AG04450 (cell line): ENCODE measurements at regions not wholly inside any gene's neighbourhood (a gene's known extent, or its start where the extent isn't known, plus 50 kb on each side); places are given as distances from the start of the nearest gene placed in this dataset.

Experiments used
- CTCF ChIA-PET: fragments of 300-600, 350-600 bp; formaldehyde crosslinking; extraction: SDS; loops from one replicate; lab custom pipeline; 2022; ENCODE audit warnings: antibody characterized with exemption, inconsistent platforms; lab: Charles Lee
- POLR2A ChIA-PET: fragments of 350-600 bp; formaldehyde crosslinking; extraction: SDS; loops from one replicate; lab custom pipeline; 2021; ENCODE audit warnings: antibody characterized with exemption, inconsistent platforms; lab: Yijun Ruan, JAX
- DNase-seq: peaks from one replicate; pipeline ENCODE4 v3.0.0-alpha.2; 2011; ENCODE audit warnings: low read depth, low spot score
- H3K27ac ChIP-seq: one replicate; pipeline ENCODE4 v1.5.1; 2012; ENCODE audit warnings: low read depth, low read length, control low read depth
- H3K27me3 ChIP-seq: one replicate; pipeline ENCODE4 v1.6.0; 2012; ENCODE audit warnings: low read length; ENCODE audit not compliant: control insufficient read depth, insufficient read depth
- H3K4me3 ChIP-seq: 2 replicates; pipeline ENCODE4 v1.5.1; 2011; ENCODE audit warnings: mild to moderate bottlenecking, low read depth, low read length, control low read depth
- H3K9me3 ChIP-seq: 2 replicates; pipeline ENCODE4 v1.5.1; 2012; ENCODE audit warnings: low read length; ENCODE audit not compliant: control insufficient read depth, insufficient read depth
- TF ChIP-seq, protein P1 (sequence below): IDR thresholded peaks from 2 replicates; pipeline ENCODE4 v1.5.1; 2011; ENCODE audit warnings: low read depth, low read length, control low read depth, inconsistent platforms

DNA sequence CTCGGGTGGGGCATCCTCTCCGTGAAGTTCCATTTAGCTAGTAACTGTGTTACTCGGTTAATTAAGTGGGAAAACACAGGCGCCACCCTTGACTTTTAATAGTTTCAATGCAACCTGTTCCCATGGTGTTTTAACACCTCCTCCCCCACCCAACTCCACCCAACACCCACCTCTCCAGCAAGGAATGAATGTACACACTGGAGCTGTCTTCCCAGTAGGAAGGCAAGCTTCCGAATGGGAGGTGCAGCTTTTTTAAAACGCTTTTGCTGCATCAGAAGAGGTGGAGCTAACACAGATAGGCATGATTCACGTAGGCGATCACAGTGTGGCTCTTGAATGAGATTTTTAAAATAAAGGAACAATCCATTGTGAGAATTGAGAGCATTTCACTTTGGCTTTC is 73.8 kb upstream of the AGAP1 start:
- no peak for DNase-seq
- CTCF ChIA-PET: no interaction called here
- POLR2A ChIA-PET: no interaction called here
- TF ChIP-seq, protein P1, sequence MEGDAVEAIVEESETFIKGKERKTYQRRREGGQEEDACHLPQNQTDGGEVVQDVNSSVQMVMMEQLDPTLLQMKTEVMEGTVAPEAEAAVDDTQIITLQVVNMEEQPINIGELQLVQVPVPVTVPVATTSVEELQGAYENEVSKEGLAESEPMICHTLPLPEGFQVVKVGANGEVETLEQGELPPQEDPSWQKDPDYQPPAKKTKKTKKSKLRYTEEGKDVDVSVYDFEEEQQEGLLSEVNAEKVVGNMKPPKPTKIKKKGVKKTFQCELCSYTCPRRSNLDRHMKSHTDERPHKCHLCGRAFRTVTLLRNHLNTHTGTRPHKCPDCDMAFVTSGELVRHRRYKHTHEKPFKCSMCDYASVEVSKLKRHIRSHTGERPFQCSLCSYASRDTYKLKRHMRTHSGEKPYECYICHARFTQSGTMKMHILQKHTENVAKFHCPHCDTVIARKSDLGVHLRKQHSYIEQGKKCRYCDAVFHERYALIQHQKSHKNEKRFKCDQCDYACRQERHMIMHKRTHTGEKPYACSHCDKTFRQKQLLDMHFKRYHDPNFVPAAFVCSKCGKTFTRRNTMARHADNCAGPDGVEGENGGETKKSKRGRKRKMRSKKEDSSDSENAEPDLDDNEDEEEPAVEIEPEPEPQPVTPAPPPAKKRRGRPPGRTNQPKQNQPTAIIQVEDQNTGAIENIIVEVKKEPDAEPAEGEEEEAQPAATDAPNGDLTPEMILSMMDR: no peak
- H3K4me3 ChIP-seq: no peak overlapping the region
- H3K9me3 ChIP-seq: no peaks in the 10 kb centered on the region
- peaks cover 10% of the 10 kb centered on the region for H3K27me3 ChIP-seq
- no peak overlapping the region for H3K27ac ChIP-seq

DNA sequence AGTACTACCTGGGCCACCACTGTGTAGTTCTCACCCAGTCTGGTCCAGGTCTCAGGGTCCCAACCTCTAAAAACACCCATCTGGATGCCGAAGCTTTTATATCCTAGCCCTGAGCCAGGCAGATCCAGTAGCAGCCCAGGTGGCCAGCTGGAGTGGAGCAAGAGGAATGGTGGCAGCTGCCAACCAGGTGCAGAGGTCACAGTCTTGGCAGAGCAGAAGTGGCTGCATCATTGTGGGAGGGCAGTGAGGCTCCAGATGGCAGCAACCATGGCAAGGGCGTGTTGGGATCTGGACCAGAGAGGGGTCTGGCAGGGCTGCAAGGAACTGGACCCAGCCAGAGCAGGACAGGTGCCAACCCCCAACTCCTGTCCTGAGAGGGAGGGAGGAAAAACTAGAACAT is 72.2 kb upstream of the AGAP1 start:
- H3K9me3 ChIP-seq: no peaks in the 10 kb centered on the region
- ChIA-PET CTCF (interaction anchor here (1.0 kb wide), 1 partner anchor 172 kb away, joined by 4 read pairs; no protein-coding TSS in a partner anchor), POLR2A (no interaction called here)
- no peak for DNase-seq
- no peak overlapping the region for H3K27ac ChIP-seq
- TF ChIP-seq, protein P1: no peak
- H3K4me3 ChIP-seq: no peak overlapping the region
- H3K27me3 ChIP-seq: peaks cover 13% of the 10 kb centered on the region

GRCh38 chr2:235430366-235431083 is 63.3 kb upstream of the AGAP1 start:
- CTCF ChIA-PET: interaction anchor here (1.6 kb wide), 1 partner anchor 316 kb away, joined by 6 read pairs; no protein-coding TSS in a partner anchor
- DNase-seq: no peak
- POLR2A ChIA-PET: no interaction called here

DNA sequence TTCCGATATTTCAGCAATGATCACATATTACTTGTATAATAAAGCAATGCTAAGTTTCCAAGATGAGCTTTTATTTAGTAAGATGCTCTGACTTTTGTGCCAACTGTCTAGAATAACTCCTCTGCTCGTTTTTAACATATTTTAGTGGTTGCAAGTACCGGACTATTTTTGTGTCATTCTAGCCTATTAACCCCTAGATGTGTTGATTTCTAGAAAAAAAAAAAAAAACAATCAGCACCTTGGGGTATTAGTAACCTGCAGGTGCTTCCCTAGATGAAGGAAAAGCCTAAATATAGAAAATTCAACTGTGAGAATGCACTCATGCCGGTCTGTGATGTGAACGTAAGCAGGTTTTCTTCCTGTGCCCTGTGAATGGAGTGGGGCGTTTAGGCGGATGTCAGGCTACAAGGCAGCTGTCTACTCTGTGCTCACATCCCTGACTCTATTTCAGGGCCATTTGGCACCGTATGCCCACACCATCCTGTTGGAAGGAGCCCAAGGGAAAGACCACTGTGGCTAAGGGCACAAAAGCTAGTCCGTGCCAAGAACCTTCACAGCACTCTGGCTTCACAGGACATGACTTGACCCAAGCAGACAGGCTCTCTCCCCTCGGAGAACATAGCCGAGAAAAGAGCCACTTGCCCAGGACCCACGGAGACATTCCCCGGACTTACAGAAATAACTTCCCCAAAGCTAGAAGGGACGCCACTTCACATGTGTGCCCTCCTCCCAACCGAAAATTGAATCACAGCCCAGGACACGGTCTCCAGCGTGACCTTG is 60.9 kb upstream of the AGAP1 start:
- CTCF ChIA-PET: interaction anchor here (0.6 to 1.8 kb wide), 7 partner anchors 28 to 294 kb away, joined by 3 to 10 read pairs (median 3); no protein-coding TSS in a partner anchor
- POLR2A ChIA-PET: no interaction called here
- Histone ChIP-seq H3K4me3 (no peak overlapping the region), H3K27ac (no peak overlapping the region), H3K27me3 (peaks cover 22% of the 10 kb centered on the region), H3K9me3 (no peaks in the 10 kb centered on the region)
- DNase-seq: no peak
- TF ChIP-seq, protein P1: no peak

More at GRCh38 chr2:235430366-235431083, 63.3 kb upstream of the AGAP1 start:
- Histone ChIP-seq H3K9me3 (no peaks in the 10 kb centered on the region), H3K27me3 (peaks cover 31% of the 10 kb centered on the region), H3K4me3 (no peak overlapping the region), H3K27ac (no peak overlapping the region)
- TF ChIP-seq, protein P1: no peak
